Activated T-cell treated with anti-CD3 and anti-CD28 coated beads for 4 hours (primary cell): ENCODE measurements at regions not wholly inside any gene's neighbourhood (a gene's known extent, or its start where the extent isn't known, plus 50 kb on each side); places are given as distances from the start of the nearest gene placed in this dataset.
"Not testable (repeated sequence)": the region's sequence is repeated elsewhere in the genome, so short reads cannot be mapped to it uniquely, and the experiment has no call there.

Source experiments
- DNase-seq: peaks from one replicate; pipeline ENCODE4 v3.0.0-alpha.2; 2020

GRCh38 chr13:44695520-44695919 is 119.4 kb upstream of the TSC22D1 start:
- no peak for DNase-seq

GRCh38 chr13:44694842-44695241 is 118.7 kb upstream of the TSC22D1 start:
- DNase-seq = no peak

DNA sequence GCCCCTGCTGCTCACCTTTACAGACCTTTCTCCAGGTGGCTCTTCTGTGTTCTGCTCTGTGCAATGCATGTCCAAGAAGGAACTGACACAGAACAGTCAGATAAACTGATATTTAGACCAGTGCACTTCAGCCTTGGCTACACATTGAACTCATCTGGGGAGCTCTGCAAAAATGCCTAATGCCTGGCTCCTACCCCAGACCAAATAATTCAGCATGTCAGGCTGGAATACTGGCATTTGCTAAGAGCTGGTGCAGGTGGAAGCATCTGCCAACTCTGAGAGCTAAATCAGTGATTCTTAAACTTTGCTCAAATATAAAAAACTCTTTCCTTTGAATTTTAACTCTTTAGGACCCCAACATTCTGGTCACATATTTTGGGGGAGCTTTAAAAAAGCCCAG is 118.2 kb upstream of the TSC22D1 start:
- DNase-seq = no peak

DNA sequence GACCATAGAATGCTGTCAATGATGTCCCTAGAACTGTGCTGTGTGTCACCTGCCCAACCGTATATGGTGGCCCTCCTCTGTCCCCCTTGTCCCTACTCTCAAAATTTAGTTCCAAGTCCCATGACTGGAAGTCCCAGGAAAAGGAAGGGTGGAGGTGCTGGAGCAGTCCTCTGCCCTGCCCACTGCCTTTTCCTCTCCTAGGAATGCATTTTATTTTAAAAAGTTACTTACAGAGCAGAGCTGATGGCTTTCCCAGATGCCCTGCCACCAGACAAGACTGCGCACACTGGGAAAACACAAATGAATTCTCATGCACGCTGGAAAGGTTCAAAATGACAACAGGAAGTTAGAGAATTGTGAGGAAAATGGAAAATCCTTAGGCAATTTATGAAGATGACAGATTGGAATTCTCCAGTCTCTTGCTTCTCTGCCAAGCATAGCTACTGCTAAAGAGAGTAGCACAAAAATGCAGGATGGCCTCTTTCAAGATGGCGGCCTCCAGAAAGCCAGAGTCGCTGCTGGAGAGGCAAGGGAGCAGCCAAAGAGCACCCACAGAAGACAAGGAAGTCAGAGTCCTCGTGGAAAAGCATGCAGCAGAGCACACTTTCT is 117.1 kb upstream of the TSC22D1 start:
- DNase-seq = no peak

DNA sequence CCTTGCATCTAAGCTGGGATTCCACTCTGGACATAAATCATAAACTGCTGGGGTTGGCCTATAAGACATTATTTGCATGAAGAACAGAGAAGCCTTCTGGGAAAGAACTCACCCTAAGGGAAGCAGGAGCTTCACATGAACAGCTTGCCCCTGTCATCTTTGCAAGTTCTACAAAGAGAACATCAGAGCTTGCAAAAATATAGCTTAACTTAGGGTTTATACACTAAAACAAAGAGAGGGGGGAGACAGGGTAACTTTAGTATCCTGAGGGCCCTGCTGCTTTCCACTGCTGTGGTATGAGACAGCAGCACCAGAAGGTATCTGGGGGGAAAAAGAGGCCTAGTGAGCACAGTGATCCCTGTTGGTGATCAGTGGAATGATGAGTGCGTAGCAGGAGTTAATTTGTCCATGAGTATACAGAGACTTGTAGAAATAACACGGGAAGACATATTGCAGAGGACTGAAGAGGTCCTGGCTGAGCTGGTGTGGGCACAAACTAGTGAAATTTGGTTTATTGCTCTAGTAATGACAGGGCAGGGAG is 116.1 kb upstream of the TSC22D1 start:
- DNase-seq = no peak

- DNase-seq = no peak
These were observed 114.2 kb upstream of the TSC22D1 start for GRCh38 chr13:44690376-44690775.

- DNase-seq = no peak
These were observed 112.5 kb upstream of the TSC22D1 start for GRCh38 chr13:44688652-44689051.

- DNase-seq = no peak
These were observed 110.4 kb upstream of the TSC22D1 start for GRCh38 chr13:44686531-44686934.

DNA sequence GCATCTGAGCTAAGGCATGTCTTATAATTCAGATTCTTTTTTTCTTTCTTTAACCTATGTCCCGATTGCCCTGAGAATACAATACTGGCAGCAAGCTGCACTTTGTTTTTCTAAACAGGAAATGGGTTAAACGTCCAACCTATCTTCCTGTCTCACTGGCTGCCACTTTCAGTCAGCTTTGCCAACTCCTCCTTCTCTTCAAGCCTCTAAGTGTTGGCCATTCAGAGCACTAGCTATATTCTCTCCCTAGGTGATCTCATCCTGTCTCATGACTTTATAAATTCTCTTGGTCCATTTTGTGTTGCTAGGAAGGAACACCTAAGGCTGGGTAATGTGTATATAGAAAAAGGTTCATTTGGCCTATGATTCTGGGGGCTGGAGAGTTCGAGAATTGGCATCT is 109.5 kb upstream of the TSC22D1 start:
- no peak for DNase-seq

GRCh38 chr13:44682416-44682815 is 106.3 kb upstream of the TSC22D1 start:
- not testable (repeated sequence) for DNase-seq

- DNase-seq = no peak
These were observed 104.7 kb upstream of the TSC22D1 start for GRCh38 chr13:44680746-44681355.

GRCh38 chr13:44679597-44679996 is 103.5 kb upstream of the TSC22D1 start:
- no peak for DNase-seq

DNA sequence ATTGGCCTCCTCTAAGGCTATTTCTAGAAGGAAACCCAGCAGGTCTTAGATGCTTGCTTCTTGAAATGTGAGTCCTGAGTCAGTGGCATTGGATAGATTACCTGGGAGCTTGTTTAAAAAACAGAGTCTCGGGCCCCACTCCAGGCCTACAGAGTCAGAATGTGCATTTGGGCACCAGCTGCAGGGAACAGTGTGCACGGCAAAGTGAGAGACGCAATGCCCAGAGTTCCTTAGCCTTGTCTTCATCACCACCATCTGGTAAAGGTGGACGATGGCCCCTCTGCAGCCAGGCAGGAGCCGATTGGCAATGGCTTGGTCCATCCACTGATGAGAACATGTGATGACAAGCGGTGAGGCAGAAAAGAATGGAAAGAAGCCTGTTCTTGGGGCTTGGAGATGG is 102.1 kb upstream of the TSC22D1 start:
- no peak for DNase-seq

- no peak for DNase-seq
These were observed 100.4 kb upstream of the TSC22D1 start for GRCh38 chr13:44676534-44676933.

GRCh38 chr13:44669534-44669933 is 93.4 kb upstream of the TSC22D1 start:
- DNase-seq = no peak

- no peak for DNase-seq
These were observed 92.6 kb upstream of the TSC22D1 start for GRCh38 chr13:44668688-44669087.

- DNase-seq = no peak
These were observed 91.8 kb upstream of the TSC22D1 start for GRCh38 chr13:44667943-44668342.

GRCh38 chr13:44666538-44666937 is 90.4 kb upstream of the TSC22D1 start:
- DNase-seq = not testable (repeated sequence)

DNA sequence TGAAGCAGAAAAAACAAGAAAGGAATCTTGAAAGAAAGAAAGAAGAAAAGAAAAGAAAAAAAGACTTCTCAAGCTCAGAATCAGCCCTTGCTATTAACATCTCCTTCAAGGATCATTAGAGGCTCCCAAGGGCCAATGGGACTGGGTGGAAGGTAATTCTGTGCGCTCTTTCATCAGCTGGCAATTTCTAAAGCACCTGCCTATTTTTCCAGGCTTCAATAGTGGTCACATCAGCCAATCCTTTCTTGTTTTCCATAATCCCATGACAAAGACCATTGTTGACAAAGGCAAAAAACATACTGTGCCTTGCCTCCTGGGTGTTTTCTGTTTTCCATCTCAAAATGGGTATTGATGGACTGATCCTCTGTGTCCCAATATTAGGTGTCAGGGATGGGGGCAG is 88.2 kb upstream of the TSC22D1 start:
- DNase-seq = no peak

DNA sequence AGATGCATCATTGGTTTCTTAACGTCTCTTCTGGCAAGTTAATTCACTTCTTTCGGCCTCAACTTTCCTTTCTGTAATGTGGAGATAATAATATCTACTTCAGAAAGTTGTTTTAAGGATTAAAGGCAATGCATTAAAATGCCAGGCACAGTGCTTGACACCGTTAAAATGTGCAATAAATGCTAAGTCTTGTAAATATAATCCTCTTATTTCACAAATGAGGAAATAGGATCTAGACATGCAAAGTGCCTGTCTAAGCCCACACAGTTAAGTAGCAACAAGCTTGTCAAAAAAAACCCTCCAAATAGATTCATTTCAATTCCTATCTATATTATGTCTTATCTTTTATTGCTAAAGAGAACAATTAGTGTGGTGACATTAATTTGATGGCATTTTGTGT is 86.4 kb upstream of the TSC22D1 start:
- DNase-seq = no peak

DNA sequence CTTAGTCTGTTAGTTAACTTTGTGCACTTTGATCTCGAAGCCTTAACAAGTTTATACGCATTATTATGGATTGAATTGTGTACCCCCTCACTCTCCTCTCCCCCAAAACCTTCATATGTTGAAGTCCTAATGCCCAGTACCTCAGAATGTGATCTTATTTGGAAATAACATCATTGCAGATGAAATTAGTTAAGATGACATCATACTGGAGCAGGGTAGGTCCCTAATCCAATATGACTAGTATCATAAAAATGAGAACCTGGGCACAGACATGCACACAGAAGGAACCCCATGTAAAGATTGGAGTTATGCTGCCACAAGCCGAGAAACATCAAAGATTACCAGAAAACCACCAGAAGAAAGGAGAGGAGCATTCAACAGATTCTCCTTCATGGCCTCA is 85.8 kb upstream of the TSC22D1 start:
- no peak for DNase-seq

- DNase-seq = no peak
These were observed 83.9 kb upstream of the TSC22D1 start for GRCh38 chr13:44660050-44660449.

DNA sequence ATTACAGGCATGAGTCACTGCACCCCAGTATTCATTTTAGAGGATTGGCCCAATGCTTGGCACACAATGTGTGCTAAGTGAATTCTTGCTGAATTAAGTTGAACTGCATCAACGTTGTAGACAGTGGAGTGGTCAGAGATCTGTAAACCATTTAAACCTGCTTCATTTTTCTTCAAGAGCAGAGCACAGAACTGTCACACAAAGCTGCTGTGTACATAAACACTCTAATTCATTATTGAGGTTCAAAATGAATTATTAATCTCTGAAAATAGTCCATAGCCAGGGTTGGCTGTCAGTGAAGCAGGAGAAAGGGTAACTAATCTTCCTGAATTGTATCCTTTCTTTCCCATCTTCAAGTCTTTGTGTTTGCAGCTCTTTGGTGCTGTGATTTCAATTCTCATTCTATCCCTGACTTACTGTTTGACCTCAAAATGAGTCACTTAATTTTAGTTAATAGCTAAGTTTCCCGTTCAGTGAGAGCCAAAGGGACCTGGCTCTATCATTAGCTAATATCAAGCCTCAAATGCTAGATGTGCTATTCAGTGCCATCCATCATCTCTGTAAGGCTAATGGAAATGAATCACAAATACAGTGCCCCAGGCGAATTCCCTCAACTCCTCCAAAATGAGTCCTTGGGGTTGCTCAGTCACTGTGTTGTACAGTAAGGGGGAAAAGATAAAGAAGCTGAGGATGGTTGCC is 77.0 kb upstream of the TSC22D1 start:
- no peak for DNase-seq

- no peak for DNase-seq
These were observed 76.0 kb upstream of the TSC22D1 start for GRCh38 chr13:44652168-44652567.
